WTC11 (cell line): ENCODE measurements at regions not wholly inside any gene's neighbourhood (a gene's known extent, or its start where the extent isn't known, plus 50 kb on each side); places are given as distances from the start of the nearest gene placed in this dataset.
"Not testable (repeated sequence)": the region's sequence is repeated elsewhere in the genome, so short reads cannot be mapped to it uniquely, and the experiment has no call there.

ENCODE experiments used
- ATAC-seq: fragments of 200-7000 bp; cut with Tn5 transposase; 2 replicates; pipeline ENCODE4 v1.10.0; 2021; ENCODE audit warnings: mild to moderate bottlenecking, moderate library complexity
- CTCF ChIA-PET: fragments of 300-600 bp; sonication (Branson Sonifier 250); formaldehyde crosslinking; loops from one replicate; lab custom pipeline; 2021; ENCODE audit warnings: antibody characterized with exemption; lab: Charles Lee
- POLR2A ChIA-PET: fragments of 350-600 bp; sonication (Branson Sonifier 250); formaldehyde crosslinking; loops from one replicate; lab custom pipeline; 2021; ENCODE audit warnings: antibody characterized with exemption; lab: Charles Lee
- DNase-seq: peaks from one replicate; pipeline ENCODE4 v3.0.0; 2021; ENCODE audit warnings: low spot score
- H3K27ac Mint-ChIP-seq: 2 replicates; pipeline ENCODE4 v1.8.0; 2021; ENCODE audit warnings: mixed read lengths
- H3K27me3 Mint-ChIP-seq: 2 replicates; pipeline ENCODE4 v1.8.0; 2021; ENCODE audit warnings: low read depth, mild to moderate bottlenecking, moderate library complexity, mixed read lengths
- H3K36me3 Mint-ChIP-seq: 2 replicates; pipeline ENCODE4 v1.8.0; 2021; ENCODE audit warnings: mixed read lengths
- H3K4me1 Mint-ChIP-seq: 2 replicates; pipeline ENCODE4 v1.8.0; 2022; ENCODE audit warnings: mixed read lengths
- H3K4me3 Mint-ChIP-seq: 2 replicates; pipeline ENCODE4 v1.8.0; 2021; ENCODE audit warnings: mild to moderate bottlenecking, moderate library complexity, mixed read lengths
- H3K9me3 Mint-ChIP-seq: 2 replicates; pipeline ENCODE4 v1.8.0; 2021; ENCODE audit warnings: mixed read lengths
- EMX1 ChIP-seq: fragments of 250-450 bp; sonication (Bioruptor Pico); IDR thresholded peaks from 2 replicates; pipeline ENCODE4 v1.8.0; 2021; ENCODE audit warnings: mild to moderate bottlenecking
- ESRRA ChIP-seq: sonication (generic); formaldehyde crosslinking; IDR thresholded peaks from 2 replicates; pipeline ENCODE4 v1.8.1; 2022; ENCODE audit warnings: mild to moderate bottlenecking, missing genetic modification reagents, borderline replicate concordance
- FOXP1 ChIP-seq: sonication (generic); formaldehyde crosslinking; IDR thresholded peaks from 2 replicates; pipeline ENCODE4 v1.8.0; 2022; ENCODE audit warnings: missing genetic modification reagents, mild to moderate bottlenecking, moderate library complexity, borderline replicate concordance
- KAT7 ChIP-seq: sonication (generic); formaldehyde crosslinking; IDR thresholded peaks from 2 replicates; pipeline ENCODE4 v1.8.1; 2023; ENCODE audit warnings: missing genetic modification reagents, mild to moderate bottlenecking, borderline replicate concordance
- NFATC4 ChIP-seq: fragments of 250-450 bp; sonication (Bioruptor Pico); IDR thresholded peaks from 2 replicates; pipeline ENCODE4 v1.9.0; 2021; ENCODE audit warnings: mild to moderate bottlenecking
- SOX15 ChIP-seq: fragments of 250-450 bp; sonication (Bioruptor Pico); IDR thresholded peaks from 2 replicates; pipeline ENCODE4 v1.9.0; 2021; ENCODE audit warnings: mild to moderate bottlenecking
- TEAD1 ChIP-seq: sonication (generic); formaldehyde crosslinking; IDR thresholded peaks from 2 replicates; pipeline ENCODE4 v1.8.0; 2022; ENCODE audit warnings: mild to moderate bottlenecking, missing genetic modification reagents
- ZNF416 ChIP-seq: fragments of 250-450 bp; sonication (Bioruptor Pico); IDR thresholded peaks from 2 replicates; pipeline ENCODE4 v1.9.0; 2021; ENCODE audit warnings: mild to moderate bottlenecking, inconsistent platforms
- TF ChIP-seq, protein P1 (sequence below): sonication (generic); formaldehyde crosslinking; IDR thresholded peaks from 2 replicates; pipeline ENCODE4 v1.8.1; 2022; ENCODE audit warnings: mild to moderate bottlenecking, moderate library complexity, missing genetic modification reagents
- TF ChIP-seq, protein P2 (sequence below): fragments of 250-450 bp; sonication (Bioruptor Pico); conservative IDR thresholded peaks from 2 replicates; pipeline ENCODE4 v1.9.0; 2021; ENCODE audit warnings: mild to moderate bottlenecking
- TF ChIP-seq, protein P3 (sequence below): sonication (generic); formaldehyde crosslinking; IDR thresholded peaks from 2 replicates; pipeline ENCODE4 v1.8.0; 2022; ENCODE audit warnings: mild to moderate bottlenecking, missing genetic modification reagents
- TF ChIP-seq, protein P4 (sequence below): sonication (generic); formaldehyde crosslinking; IDR thresholded peaks from 2 replicates; pipeline ENCODE4 v1.8.0; 2023; ENCODE audit warnings: mild to moderate bottlenecking, missing genetic modification reagents
- TF ChIP-seq, protein P5 (sequence below): sonication (generic); formaldehyde crosslinking; IDR thresholded peaks from 2 replicates; pipeline ENCODE4 v1.8.1; 2023; ENCODE audit warnings: mild to moderate bottlenecking, missing genetic modification reagents, moderate library complexity
- TF ChIP-seq, protein P6 (sequence below): sonication (generic); formaldehyde crosslinking; IDR thresholded peaks from 2 replicates; pipeline ENCODE4 v1.8.1; 2023; ENCODE audit warnings: mild to moderate bottlenecking, missing genetic modification reagents

DNA sequence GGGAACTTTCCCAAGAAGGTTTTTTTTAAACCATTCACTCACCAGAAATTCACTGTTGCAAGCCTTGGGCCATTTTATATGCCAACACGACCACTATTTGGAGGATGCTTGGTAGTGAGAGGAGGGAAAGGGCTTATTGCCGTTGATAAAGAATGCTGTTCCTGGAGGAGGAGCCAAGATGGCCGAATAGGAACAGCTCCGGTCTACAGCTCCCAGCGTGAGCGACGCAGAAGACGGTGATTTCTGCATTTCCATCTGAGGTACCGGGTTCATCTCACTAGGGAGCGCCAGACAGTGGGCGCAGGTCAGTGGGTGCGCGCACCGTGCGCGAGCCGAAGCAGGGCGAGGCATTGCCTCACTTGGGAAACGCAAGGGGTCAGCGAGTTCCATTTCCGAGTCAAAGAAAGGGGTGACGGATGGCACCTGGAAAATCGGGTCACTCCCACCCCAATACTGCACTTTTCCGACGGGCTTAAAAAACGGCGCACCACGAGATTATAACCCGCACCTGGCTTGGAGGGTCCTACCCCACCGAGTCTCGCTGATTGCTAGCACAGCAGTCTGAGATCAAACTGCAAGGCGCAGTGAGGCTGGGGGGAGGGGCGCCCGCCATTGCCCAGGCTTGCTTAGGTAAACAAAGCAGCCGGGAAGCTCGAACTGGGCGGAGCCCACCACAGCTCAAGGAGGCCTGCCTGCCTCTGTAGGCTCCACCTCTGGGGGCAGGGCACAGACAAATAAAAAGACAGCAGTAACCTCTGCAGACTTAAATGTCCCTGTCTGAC lies 408.1 kb upstream of the NFE2L3 start:
- ATAC-seq: 0 out of 2 replicates have a peak, but pooled peaks have one; percentile 32
- H3K27ac Mint-ChIP-seq, H3K4me1 Mint-ChIP-seq, POLR2A ChIA-PET, H3K36me3 Mint-ChIP-seq, CTCF ChIA-PET, H3K9me3 Mint-ChIP-seq, H3K27me3 Mint-ChIP-seq: not testable (repeated sequence)
- peak overlapping the region; percentile 24; the same call in 1 of the 2 replicates for H3K4me3 Mint-ChIP-seq
- peak; percentile 44 for DNase-seq

DNA sequence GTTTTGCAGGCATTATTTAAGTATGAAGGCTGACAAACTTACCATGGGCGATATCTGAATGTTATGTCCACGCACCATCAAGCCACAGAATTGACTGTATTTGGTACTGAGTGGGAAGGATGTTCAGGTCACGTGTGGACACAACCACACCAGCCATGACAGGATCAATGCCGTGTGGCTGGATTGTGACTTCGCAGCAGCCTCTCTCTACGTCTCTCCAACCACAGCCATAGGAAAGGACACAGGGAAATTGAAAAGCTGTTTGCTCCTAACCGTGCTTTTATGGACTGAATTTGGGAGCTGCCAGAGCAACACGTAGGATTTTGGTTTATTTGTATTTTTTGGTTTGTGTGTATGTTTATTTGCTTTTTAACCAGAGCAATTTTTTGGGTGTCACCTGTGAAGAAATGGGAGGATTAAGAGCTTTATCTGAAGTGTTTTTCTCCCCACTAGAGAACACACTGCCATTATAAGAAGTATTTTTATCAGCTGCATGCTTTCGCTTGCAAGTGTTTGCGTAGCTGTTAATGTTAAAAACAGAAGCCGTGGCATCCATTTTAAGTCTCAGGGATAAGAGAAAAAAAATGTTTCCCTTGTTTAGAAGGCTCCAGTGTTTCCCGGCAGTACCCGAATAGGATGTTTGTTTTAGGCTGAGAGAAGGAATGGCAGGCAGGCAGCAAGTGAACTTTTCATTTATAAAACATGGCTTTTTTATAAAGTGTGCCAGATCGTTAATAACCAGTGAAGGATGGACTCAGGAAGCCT lies 401.1 kb upstream of the NFE2L3 start:
- Mint-ChIP-seq H3K4me3 (no peak overlapping the region), H3K4me1 (peaks cover 40% of the 10 kb centered on the region), H3K9me3 (no peaks in the 10 kb centered on the region), H3K36me3 (no peaks in the 10 kb centered on the region), H3K27ac (no peak overlapping the region), H3K27me3 (no peaks in the 10 kb centered on the region)
- TF ChIP-seq, protein P1, sequence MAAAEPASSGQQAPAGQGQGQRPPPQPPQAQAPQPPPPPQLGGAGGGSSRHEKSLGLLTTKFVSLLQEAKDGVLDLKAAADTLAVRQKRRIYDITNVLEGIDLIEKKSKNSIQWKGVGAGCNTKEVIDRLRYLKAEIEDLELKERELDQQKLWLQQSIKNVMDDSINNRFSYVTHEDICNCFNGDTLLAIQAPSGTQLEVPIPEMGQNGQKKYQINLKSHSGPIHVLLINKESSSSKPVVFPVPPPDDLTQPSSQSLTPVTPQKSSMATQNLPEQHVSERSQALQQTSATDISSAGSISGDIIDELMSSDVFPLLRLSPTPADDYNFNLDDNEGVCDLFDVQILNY: no peak
- TF ChIP-seq, protein P2, sequence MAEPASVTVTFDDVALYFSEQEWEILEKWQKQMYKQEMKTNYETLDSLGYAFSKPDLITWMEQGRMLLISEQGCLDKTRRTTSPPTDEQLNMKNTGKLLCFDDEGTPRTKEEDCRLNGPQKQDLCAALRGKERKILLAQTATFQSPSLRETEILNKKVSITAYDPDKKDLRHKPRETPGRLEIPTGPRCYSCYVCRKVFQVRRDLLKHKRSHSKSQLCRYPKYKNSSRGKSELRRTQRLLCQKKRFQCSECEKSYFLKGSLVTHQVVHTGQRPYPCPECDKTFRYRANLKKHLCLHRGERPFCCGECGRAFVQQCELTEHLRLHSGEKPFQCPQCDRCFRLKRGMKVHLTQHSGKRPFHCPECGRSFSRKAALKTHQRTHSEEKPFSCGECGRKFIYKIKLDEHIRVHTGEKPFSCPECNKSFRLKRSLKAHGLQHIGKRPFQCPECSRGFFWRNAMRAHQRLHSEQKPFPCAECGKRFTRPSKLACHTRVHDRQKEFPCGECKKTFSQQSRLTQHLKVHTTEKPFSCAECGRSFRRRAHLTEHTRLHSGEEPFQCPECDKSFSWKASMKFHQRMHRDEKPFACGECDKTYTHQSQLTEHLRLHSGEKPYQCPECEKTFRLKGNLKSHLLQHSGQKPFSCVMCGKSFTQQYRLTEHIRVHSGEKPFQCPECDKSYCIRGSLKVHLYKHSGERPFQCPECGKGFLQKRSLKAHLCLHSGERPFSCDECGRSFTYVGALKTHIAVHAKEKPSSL (CRISPR knock-in tag): no peak
- no peak for TF ChIP-seq EMX1
- no peak for TF ChIP-seq NFATC4 (CRISPR knock-in tag)
- TF ChIP-seq ESRRA (CRISPR knock-in tag): no peak
- TF ChIP-seq, protein P3, sequence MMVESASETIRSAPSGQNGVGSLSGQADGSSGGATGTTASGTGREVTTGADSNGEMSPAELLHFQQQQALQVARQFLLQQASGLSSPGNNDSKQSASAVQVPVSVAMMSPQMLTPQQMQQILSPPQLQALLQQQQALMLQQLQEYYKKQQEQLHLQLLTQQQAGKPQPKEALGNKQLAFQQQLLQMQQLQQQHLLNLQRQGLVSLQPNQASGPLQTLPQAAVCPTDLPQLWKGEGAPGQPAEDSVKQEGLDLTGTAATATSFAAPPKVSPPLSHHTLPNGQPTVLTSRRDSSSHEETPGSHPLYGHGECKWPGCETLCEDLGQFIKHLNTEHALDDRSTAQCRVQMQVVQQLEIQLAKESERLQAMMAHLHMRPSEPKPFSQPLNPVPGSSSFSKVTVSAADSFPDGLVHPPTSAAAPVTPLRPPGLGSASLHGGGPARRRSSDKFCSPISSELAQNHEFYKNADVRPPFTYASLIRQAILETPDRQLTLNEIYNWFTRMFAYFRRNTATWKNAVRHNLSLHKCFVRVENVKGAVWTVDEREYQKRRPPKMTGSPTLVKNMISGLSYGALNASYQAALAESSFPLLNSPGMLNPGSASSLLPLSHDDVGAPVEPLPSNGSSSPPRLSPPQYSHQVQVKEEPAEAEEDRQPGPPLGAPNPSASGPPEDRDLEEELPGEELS (CRISPR knock-in tag): no peak
- TF ChIP-seq, protein P4, sequence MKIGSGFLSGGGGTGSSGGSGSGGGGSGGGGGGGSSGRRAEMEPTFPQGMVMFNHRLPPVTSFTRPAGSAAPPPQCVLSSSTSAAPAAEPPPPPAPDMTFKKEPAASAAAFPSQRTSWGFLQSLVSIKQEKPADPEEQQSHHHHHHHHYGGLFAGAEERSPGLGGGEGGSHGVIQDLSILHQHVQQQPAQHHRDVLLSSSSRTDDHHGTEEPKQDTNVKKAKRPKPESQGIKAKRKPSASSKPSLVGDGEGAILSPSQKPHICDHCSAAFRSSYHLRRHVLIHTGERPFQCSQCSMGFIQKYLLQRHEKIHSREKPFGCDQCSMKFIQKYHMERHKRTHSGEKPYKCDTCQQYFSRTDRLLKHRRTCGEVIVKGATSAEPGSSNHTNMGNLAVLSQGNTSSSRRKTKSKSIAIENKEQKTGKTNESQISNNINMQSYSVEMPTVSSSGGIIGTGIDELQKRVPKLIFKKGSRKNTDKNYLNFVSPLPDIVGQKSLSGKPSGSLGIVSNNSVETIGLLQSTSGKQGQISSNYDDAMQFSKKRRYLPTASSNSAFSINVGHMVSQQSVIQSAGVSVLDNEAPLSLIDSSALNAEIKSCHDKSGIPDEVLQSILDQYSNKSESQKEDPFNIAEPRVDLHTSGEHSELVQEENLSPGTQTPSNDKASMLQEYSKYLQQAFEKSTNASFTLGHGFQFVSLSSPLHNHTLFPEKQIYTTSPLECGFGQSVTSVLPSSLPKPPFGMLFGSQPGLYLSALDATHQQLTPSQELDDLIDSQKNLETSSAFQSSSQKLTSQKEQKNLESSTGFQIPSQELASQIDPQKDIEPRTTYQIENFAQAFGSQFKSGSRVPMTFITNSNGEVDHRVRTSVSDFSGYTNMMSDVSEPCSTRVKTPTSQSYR (CRISPR knock-in tag): no peak
- no peak for TF ChIP-seq KAT7 (CRISPR knock-in tag)
- no peak for TF ChIP-seq FOXP1 (CRISPR knock-in tag)
- TF ChIP-seq SOX15 (CRISPR knock-in tag): no peak
- TF ChIP-seq, protein P5, sequence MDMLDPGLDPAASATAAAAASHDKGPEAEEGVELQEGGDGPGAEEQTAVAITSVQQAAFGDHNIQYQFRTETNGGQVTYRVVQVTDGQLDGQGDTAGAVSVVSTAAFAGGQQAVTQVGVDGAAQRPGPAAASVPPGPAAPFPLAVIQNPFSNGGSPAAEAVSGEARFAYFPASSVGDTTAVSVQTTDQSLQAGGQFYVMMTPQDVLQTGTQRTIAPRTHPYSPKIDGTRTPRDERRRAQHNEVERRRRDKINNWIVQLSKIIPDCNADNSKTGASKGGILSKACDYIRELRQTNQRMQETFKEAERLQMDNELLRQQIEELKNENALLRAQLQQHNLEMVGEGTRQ: no peak
- TF ChIP-seq, protein P6, sequence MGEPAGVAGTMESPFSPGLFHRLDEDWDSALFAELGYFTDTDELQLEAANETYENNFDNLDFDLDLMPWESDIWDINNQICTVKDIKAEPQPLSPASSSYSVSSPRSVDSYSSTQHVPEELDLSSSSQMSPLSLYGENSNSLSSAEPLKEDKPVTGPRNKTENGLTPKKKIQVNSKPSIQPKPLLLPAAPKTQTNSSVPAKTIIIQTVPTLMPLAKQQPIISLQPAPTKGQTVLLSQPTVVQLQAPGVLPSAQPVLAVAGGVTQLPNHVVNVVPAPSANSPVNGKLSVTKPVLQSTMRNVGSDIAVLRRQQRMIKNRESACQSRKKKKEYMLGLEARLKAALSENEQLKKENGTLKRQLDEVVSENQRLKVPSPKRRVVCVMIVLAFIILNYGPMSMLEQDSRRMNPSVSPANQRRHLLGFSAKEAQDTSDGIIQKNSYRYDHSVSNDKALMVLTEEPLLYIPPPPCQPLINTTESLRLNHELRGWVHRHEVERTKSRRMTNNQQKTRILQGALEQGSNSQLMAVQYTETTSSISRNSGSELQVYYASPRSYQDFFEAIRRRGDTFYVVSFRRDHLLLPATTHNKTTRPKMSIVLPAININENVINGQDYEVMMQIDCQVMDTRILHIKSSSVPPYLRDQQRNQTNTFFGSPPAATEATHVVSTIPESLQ (CRISPR knock-in tag): no peak
- no peak for TF ChIP-seq TEAD1 (CRISPR knock-in tag)
- no peak for TF ChIP-seq ZNF416 (CRISPR knock-in tag)
- CTCF ChIA-PET: interaction anchor here (1.9 kb wide), 1 partner anchor 101 kb away, joined by 6 read pairs; no protein-coding TSS in a partner anchor
- ATAC-seq (no peak), DNase-seq (no peak)
- POLR2A ChIA-PET: no interaction called here
